GM19372 (cell line): ENCODE measurements at regions not wholly inside any gene's neighbourhood (a gene's known extent, or its start where the extent isn't known, plus 50 kb on each side); places are given as distances from the start of the nearest gene placed in this dataset.

Experiments used
- ATAC-seq: cut with Tn5 transposase; IDR thresholded peaks from one replicate; pipeline ENCODE4 v1.9.1; 2021; ENCODE audit warnings: mild to moderate bottlenecking, low read depth, moderate library complexity; ENCODE audit not compliant: unreplicated experiment

GRCh38 chr13:103291798-103292572 lies 225.8 kb upstream of the SLC10A2 start:
- ATAC-seq, result peak; percentile 56

- no peak for ATAC-seq
Observed at GRCh38 chr13:103291226-103291625, 225.0 kb upstream of the SLC10A2 start.

- no peak for ATAC-seq
Observed at GRCh38 chr13:103289681-103290080, 223.5 kb upstream of the SLC10A2 start.

- no peak for ATAC-seq
Observed at GRCh38 chr13:103288114-103288513, 221.9 kb upstream of the SLC10A2 start.

DNA sequence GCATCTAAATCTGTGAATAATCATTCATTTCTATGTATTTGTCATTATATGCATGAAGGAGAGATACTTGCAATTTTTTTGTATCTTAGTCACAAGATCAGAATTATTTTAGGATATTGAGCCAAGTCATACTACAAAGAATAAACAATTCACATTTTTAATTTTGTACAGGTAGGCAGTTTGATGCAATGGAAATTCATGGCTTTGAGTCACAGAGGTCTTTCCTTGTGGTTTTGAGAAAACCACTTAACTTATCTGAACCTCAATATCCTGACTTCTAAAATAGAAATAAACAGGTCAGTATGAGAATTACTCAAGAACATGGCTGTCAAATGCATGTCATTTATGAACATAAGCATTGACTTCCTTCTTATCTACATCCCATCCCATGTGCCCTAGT lies 221.4 kb upstream of the SLC10A2 start:
- no peak for ATAC-seq

GRCh38 chr13:103284466-103284865 lies 218.2 kb upstream of the SLC10A2 start:
- ATAC-seq, result no peak

- peak; percentile 4 for ATAC-seq
Observed at GRCh38 chr13:103283451-103283820, 217.2 kb upstream of the SLC10A2 start.

DNA sequence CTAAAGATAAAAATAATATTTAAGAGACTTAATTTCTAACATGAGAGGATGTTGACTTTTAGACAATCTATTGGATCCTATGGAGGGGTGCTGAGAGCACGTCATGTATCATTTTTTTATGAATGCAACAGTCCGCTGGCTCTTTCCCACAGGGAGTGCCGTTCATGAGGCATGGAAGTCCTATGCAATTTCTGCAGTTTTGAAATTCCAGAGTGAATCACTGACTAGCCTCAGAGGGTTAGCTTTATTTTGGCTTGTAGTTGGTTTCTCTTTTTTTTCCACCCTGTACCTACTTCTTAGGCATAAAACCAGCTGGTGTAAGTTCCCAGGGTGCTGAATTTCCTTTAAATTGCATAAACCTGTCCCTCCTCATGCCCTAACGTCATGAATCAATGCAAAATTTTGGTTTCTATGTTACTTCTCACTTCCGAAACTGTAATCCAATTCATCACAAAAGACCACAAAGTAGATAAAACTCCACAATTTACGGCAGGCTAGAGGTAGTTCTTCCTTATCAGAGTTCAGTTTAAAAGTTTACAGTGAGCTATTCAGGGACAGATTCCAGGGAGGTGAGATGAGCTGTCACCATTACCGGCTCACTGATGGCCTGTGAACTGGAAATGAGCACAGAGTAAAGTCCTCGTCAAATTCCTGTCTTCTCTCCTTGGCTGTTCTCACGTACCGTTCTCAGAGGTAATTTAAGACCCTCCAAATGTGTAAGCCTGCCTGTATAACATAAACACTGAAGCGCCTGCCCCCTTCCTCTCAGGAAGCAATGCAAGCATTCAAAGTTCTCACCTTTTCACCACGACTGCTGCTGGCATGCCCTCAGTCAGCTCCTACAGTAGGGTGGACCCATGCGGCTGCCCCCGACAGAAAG lies 216.6 kb upstream of the SLC10A2 start:
- peak; percentile 39 for ATAC-seq

- ATAC-seq, result no peak
Observed at GRCh38 chr13:103277959-103278694, 211.9 kb upstream of the SLC10A2 start.

GRCh38 chr13:103276775-103277498 lies 210.7 kb upstream of the SLC10A2 start:
- peak; percentile 84 for ATAC-seq

DNA sequence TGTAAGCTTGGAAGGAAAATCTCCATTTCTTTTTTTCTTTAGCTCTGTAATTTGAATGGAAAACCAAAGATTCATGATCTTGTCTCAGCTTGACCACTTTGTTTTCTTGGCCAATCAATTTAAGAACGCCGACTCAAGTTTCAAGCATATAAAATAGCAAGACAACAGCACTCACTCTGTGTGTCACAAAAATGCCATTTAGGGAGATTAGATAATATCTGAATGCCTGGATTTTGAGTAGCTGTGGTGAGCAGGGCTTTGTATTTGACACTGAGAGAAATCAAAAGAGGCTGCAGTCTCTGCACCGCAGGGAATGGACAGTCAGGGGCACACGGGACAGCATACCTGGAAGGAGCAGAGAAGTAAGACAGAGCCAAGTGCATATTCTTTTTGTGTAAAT lies 209.5 kb upstream of the SLC10A2 start:
- ATAC-seq, result no peak

GRCh38 chr13:103275081-103275480 lies 208.9 kb upstream of the SLC10A2 start:
- ATAC-seq, result no peak

DNA sequence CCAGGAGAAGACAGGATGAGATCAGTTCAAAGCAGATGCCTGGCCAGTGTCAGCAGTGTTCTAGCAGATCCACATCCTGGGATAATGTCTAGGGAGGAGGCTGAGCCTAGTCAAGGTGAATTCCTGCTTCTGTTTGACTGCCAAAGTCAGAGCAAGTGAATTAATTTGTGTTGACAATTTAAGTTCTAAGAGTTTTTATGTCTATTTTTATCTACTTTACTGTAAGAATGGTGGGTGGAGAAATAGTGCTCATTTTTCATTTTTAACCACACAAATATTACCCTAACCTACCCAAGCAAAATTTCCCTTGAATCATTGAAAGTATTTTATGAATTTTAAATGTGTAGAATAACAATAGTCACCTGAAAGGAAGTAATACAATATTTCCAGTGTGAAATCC lies 207.6 kb upstream of the SLC10A2 start:
- no peak for ATAC-seq

GRCh38 chr13:103272770-103273169 lies 206.6 kb upstream of the SLC10A2 start:
- no peak for ATAC-seq

GRCh38 chr13:103263448-103263847 lies 197.2 kb upstream of the SLC10A2 start:
- ATAC-seq, result no peak

- ATAC-seq, result no peak
Observed at GRCh38 chr13:103255587-103256301, 189.5 kb upstream of the SLC10A2 start.

- ATAC-seq, result no peak
Observed at GRCh38 chr13:103250071-103250470, 183.9 kb upstream of the SLC10A2 start.

DNA sequence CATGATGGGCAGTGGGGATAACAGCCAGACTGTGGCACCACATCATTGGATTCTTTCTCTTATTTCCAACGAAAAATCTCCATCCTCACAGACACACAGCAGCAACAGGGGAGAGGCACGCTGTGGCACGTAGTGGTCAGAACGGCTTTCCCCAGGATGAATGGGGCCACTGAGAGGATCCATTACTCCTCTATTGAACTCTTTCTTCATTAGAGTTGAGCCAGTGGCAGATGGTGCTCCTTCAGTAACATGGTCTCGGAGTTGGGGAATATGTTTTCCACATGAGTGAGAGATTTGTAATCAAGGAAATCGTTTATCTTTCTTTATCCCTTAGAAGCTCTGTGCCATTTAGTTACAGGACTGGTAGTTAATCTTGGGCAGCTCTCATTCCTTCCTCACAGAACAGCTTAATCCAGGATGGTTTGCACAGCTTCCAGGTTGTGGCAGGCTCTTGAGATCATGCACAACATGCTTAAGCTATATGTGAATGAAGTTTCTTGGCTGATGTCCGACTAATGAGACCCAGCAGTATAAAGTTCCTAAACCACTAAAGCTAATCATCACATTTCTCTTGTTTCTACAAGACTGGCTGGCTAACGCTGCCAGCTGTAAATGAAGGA lies 180.5 kb upstream of the SLC10A2 start:
- ATAC-seq, result no peak

- ATAC-seq, result no peak
Observed at GRCh38 chr13:103243495-103243894, 177.3 kb upstream of the SLC10A2 start.
